ENCODE measurements at regions not wholly inside any gene's neighbourhood (a gene's known extent, or its start where the extent isn't known, plus 50 kb on each side); places are given as distances from the start of the nearest gene placed in this dataset.

GRCh38 chr12:107967170-107967569 lies 161.9 kb upstream of the WSCD2 start:
- in situ Hi-C loops (cut with MboI; ENCODE audit: low sequenced_read_pairs): no loop called here
- H4K91ac ChIP-seq (ENCODE audit: insufficient read depth, low read depth, low read length): no peak overlapping the region
- H2AK9ac ChIP-seq (replicated peaks; ENCODE audit: low read depth, low read length, poor library complexity): no peak overlapping the region
- no peaks in the 10 kb centered on the region for H4K20me1 ChIP-seq (ENCODE audit: insufficient read depth, low read length)
- dilution Hi-C loops (cut with HindIII; ENCODE audit: low sequenced_read_pairs, unreplicated experiment): no loop called here
- H3K4me1 ChIP-seq (ENCODE audit: control insufficient read depth, insufficient read depth, low read length): no peaks in the 10 kb centered on the region
- no peak overlapping the region for H3K56ac ChIP-seq (ENCODE audit: extremely low read depth, insufficient read depth, low read length)
- no peak overlapping the region for H2AK5ac ChIP-seq (ENCODE audit: low read depth, low read length)
- TF ChIP-seq MXI1 (IDR thresholded peaks at IDR 0.05; ENCODE audit: borderline replicate concordance, low read depth, low read length) (no peak), NFE2L2 (IDR thresholded peaks at IDR 0.05; ENCODE audit: low read depth, low read length) (no peak), MAZ (IDR thresholded peaks at IDR 0.05; ENCODE audit: borderline replicate concordance, low read depth, low read length) (no peak), USF2 (IDR thresholded peaks at IDR 0.05; ENCODE audit: low read depth, low read length) (no peak)
- H3K4ac ChIP-seq (ENCODE audit: low read depth, low read length): no peak overlapping the region
- intact Hi-C loops (cut with micrococcal nuclease): no loop called here
- no peak overlapping the region for H3K9ac ChIP-seq (ENCODE audit: low read depth, low read length)
- H2BK20ac ChIP-seq (ENCODE audit: low read depth, low read length): no peak overlapping the region
- no peak for DNase-seq
- peaks cover 4% of the 10 kb centered on the region; the same call in 1 of the 2 replicates for H3K9me3 ChIP-seq (ENCODE audit: control insufficient read depth, insufficient read depth, low read length)
- no peaks in the 10 kb centered on the region for H3K27me3 ChIP-seq (ENCODE audit: control insufficient read depth, insufficient read depth, low read length)
- no peaks in the 10 kb centered on the region for H3K36me3 ChIP-seq (ENCODE audit: control insufficient read depth, insufficient read depth, low read length)
- no CpG with 5 or more reads among the region's 4 CpGs for WGBS, 2 experiments (ENCODE audit: extremely low coverage in 2 of 2, insufficient read length in 1 of 2)
- no peak overlapping the region for H3K23ac ChIP-seq (ENCODE audit: low read depth, low read length)
- H3K18ac ChIP-seq (ENCODE audit: low read depth, low read length): no peak overlapping the region
- no peak overlapping the region for H3K14ac ChIP-seq (replicated peaks; ENCODE audit: low read depth, low read length)
- H3K79me1 ChIP-seq (ENCODE audit: low read depth in 1 of 2, low read length in 2 of 2): no peaks in the 10 kb centered on the region
- no peak for ATAC-seq (ENCODE audit: low read depth)
- no peak overlapping the region for H4K5ac ChIP-seq (ENCODE audit: low read depth, low read length)
- BruUV-seq (replicated peaks): no TSS peak
- H2AFZ ChIP-seq (replicated peaks; ENCODE audit: low read length, poor library complexity): no peak overlapping the region
- H3K4me2 ChIP-seq (ENCODE audit: low read depth, low read length): no peak overlapping the region
- H4K8ac ChIP-seq (ENCODE audit: low read depth in 2 of 2, low read length in 2 of 2): no peak overlapping the region
- H2BK15ac ChIP-seq (ENCODE audit: low read depth, low read length): no peak overlapping the region
- no peak overlapping the region for H3K4me3 ChIP-seq (ENCODE audit: insufficient read depth, low read depth, low read length)
- H3K27ac ChIP-seq (ENCODE audit: insufficient read depth, low read length): no peak overlapping the region
- no peaks in the 10 kb centered on the region for H3K9me1 ChIP-seq (ENCODE audit: insufficient read depth, low read length)
- no peak overlapping the region for H2BK5ac ChIP-seq (ENCODE audit: low read depth, low read length, poor library complexity, severe bottlenecking)
- no peak overlapping the region for H2BK120ac ChIP-seq (ENCODE audit: low read depth, low read length)
- ChIA-PET POLR2A (ENCODE audit: unreplicated experiment) (no interaction called here), CTCF (no interaction called here)

Data from IMR-90 (cell line).